Esophagus squamous epithelium (tissue), 4 donors: ENCODE measurements at regions not wholly inside any gene's neighbourhood (a gene's known extent, or its start where the extent isn't known, plus 50 kb on each side); places are given as distances from the start of the nearest gene placed in this dataset.

ENCODE experiments used
- POLR2A ChIP-seq, 4 donors: fragments of 450-650 bp; IDR thresholded peaks; one replicate each; pipeline ENCODE4 v1.6.1; 2017; ENCODE audit warnings: antibody characterized with exemption in 4 of 4, mild to moderate bottlenecking in 4 of 4, moderate library complexity in 3 of 4
- TF ChIP-seq, protein P1 (sequence below), 6 experiments: fragments of 450-650 bp in 4 of 6; fragments of 200-600 bp in 2 of 6; sonication (generic) in 2 of 6; IDR thresholded peaks; one replicate each; pipeline ENCODE4 v1.5.1; 2016 to 2019; ENCODE audit warnings: antibody characterized with exemption in 6 of 6, mild to moderate bottlenecking in 4 of 6, moderate library complexity in 4 of 6

DNA sequence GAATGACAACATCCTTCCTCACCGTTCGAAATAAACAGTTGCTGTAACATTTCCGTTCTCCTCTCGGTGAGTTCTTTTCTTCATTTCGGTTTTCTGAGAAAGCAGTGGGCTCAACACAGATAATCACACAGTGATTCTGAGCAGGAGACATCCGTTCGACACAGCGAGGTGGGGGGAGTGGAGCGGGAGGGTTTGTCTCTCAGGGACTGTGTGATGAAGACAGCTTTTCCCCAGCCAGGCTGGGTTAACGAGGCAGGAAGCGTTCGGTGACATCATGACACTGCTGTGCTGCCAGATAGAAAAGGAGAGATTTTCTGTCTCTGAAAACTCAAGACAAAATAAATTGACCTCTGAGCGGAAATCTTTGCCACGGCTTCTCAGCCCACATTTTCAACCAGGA is 119.3 kb downstream of the CRLF2 start:
- TF ChIP-seq, protein P1, sequence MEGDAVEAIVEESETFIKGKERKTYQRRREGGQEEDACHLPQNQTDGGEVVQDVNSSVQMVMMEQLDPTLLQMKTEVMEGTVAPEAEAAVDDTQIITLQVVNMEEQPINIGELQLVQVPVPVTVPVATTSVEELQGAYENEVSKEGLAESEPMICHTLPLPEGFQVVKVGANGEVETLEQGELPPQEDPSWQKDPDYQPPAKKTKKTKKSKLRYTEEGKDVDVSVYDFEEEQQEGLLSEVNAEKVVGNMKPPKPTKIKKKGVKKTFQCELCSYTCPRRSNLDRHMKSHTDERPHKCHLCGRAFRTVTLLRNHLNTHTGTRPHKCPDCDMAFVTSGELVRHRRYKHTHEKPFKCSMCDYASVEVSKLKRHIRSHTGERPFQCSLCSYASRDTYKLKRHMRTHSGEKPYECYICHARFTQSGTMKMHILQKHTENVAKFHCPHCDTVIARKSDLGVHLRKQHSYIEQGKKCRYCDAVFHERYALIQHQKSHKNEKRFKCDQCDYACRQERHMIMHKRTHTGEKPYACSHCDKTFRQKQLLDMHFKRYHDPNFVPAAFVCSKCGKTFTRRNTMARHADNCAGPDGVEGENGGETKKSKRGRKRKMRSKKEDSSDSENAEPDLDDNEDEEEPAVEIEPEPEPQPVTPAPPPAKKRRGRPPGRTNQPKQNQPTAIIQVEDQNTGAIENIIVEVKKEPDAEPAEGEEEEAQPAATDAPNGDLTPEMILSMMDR (IDR thresholded peaks at IDR 0.05), result no peak
- TF ChIP-seq POLR2A (IDR thresholded peaks at IDR 0.05), result no peak
